ENCODE measurements at regions not wholly inside any gene's neighbourhood (a gene's known extent, or its start where the extent isn't known, plus 50 kb on each side); places are given as distances from the start of the nearest gene placed in this dataset.

DNA sequence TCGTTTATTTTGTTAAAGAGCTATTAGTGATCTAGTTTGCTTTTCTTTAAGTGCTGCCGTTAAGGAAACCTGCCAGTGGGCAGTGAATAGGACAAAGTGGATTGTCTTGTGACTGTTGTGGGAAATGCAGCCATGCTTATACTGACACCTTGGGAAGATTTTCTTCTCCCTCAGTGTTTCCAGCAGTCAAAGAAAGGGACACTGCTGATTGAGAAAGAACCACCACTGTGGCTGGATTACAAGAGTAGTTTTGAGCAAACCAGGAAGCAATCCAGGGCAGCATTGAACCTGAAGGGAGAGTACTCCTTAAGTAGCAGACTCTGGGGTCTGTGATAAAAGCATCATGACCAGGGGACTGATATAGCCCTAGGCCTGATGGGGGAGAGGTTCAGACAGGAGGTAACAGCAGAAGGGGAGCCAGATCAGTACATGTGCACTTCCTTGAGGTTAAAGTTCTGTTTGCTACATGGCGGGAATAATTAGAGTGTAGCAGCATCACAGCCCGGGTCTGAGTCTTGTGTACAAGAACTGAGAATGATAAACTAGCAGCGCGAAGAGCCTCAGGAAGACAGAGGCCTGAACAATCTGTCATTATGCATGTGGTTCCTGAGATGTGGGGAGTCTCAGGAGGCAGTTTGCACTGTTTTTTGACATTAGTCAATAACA is 167.8 kb downstream of the C11orf91 start:
- peak overlapping the region; percentile 24 for H3K4me2 ChIP-seq (ENCODE audit: low read length)
- peak; percentile 30 for DNase-seq (ENCODE audit: low spot score)
- peaks cover 28% of the 10 kb centered on the region for H3K36me3 ChIP-seq (ENCODE audit: insufficient read depth, low read length)
- CTCF ChIA-PET (ENCODE audit: unreplicated experiment) = no interaction called here
- no peak overlapping the region for H2AFZ ChIP-seq (ENCODE audit: low read length)
- peaks cover 34% of the 10 kb centered on the region; the same call in 1 of the 2 replicates for H3K79me2 ChIP-seq (ENCODE audit: insufficient read depth, low read depth, low read length)
- no peaks in the 10 kb centered on the region for H4K20me1 ChIP-seq (ENCODE audit: insufficient read depth, low read length)
- no peak for TF ChIP-seq EZH2phosphoT487 (IDR thresholded peaks at IDR 0.05; ENCODE audit: borderline replicate concordance, low read depth, low read length)
- TF ChIP-seq, protein P1, sequence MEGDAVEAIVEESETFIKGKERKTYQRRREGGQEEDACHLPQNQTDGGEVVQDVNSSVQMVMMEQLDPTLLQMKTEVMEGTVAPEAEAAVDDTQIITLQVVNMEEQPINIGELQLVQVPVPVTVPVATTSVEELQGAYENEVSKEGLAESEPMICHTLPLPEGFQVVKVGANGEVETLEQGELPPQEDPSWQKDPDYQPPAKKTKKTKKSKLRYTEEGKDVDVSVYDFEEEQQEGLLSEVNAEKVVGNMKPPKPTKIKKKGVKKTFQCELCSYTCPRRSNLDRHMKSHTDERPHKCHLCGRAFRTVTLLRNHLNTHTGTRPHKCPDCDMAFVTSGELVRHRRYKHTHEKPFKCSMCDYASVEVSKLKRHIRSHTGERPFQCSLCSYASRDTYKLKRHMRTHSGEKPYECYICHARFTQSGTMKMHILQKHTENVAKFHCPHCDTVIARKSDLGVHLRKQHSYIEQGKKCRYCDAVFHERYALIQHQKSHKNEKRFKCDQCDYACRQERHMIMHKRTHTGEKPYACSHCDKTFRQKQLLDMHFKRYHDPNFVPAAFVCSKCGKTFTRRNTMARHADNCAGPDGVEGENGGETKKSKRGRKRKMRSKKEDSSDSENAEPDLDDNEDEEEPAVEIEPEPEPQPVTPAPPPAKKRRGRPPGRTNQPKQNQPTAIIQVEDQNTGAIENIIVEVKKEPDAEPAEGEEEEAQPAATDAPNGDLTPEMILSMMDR (conservative IDR thresholded peaks at IDR 0.05; ENCODE audit: low read length) = no peak
- H3K4me1 ChIP-seq (ENCODE audit: insufficient read depth, low read length, poor library complexity, severe bottlenecking) = peaks cover 30% of the 10 kb centered on the region
- intact Hi-C loops (cut with micrococcal nuclease; ENCODE audit: unreplicated experiment) = no loop called here
- no TSS peak for BruUV-seq (replicated peaks)
- peak overlapping the region; percentile 23 for H3K27ac ChIP-seq (ENCODE audit: low read depth, low read length, poor library complexity, severe bottlenecking)
- peaks cover 20% of the 10 kb centered on the region for H3K9me3 ChIP-seq (ENCODE audit: low read length)
- H3K4me3 ChIP-seq (ENCODE audit: low read depth, low read length, poor library complexity, severe bottlenecking) = no peak overlapping the region
- H3K9me2 ChIP-seq (ENCODE audit: insufficient read depth, low read length) = no peaks in the 10 kb centered on the region
- POLR2A ChIA-PET = interaction anchor here (0.8 to 1.9 kb wide), 3 partner anchors 14 to 56 kb away, joined by 3 to 6 read pairs (median 3); no protein-coding TSS in a partner anchor

DNA sequence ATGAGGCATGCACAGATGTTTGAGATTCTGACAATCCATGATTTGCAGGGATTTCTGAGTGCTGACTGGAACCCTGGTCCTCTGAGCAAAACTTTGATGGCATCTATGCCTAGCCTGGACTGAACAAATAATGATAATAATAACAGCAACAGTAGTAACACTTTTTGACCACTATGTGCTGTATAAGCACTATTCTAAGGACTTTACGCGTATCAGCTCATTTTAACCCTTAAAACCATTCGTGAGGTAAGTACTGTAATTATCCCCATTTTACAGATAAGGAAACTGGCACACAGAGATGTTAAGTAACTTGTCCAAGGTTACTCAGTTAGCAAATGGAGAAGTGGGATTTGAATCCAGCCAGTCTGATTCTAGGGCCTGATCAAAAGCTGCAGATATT is 168.4 kb downstream of the C11orf91 start:
- no peak overlapping the region for H3K27ac ChIP-seq (ENCODE audit: low read depth, low read length, poor library complexity, severe bottlenecking)
- no peak overlapping the region for H3K4me2 ChIP-seq (ENCODE audit: low read length)
- TF ChIP-seq EZH2phosphoT487 (IDR thresholded peaks at IDR 0.05; ENCODE audit: borderline replicate concordance, low read depth, low read length) = no peak
- TF ChIP-seq, protein P1 (conservative IDR thresholded peaks at IDR 0.05; ENCODE audit: low read length) = peak; percentile 64
- peaks cover 31% of the 10 kb centered on the region for H3K36me3 ChIP-seq (ENCODE audit: insufficient read depth, low read length)
- POLR2A ChIA-PET = interaction anchor here (0.5 to 0.8 kb wide), 4 partner anchors 16 to 371 kb away, joined by 3 to 7 read pairs (median 3); no protein-coding TSS in a partner anchor
- peaks cover 26% of the 10 kb centered on the region for H3K9me3 ChIP-seq (ENCODE audit: low read length)
- H3K4me1 ChIP-seq (ENCODE audit: insufficient read depth, low read length, poor library complexity, severe bottlenecking) = peaks cover 30% of the 10 kb centered on the region
- no peak overlapping the region for H3K4me3 ChIP-seq (ENCODE audit: low read depth, low read length, poor library complexity, severe bottlenecking)
- no peak overlapping the region for H2AFZ ChIP-seq (ENCODE audit: low read length)
- CTCF ChIA-PET (ENCODE audit: unreplicated experiment) = no interaction called here
- H3K9me2 ChIP-seq (ENCODE audit: insufficient read depth, low read length) = no peaks in the 10 kb centered on the region
- peaks cover 28% of the 10 kb centered on the region; the same call in 1 of the 2 replicates for H3K79me2 ChIP-seq (ENCODE audit: insufficient read depth, low read depth, low read length)
- BruUV-seq (replicated peaks) = no TSS peak
- intact Hi-C loops (cut with micrococcal nuclease; ENCODE audit: unreplicated experiment) = no loop called here
- no peak for DNase-seq (ENCODE audit: low spot score)
- H4K20me1 ChIP-seq (ENCODE audit: insufficient read depth, low read length) = no peaks in the 10 kb centered on the region

DNA sequence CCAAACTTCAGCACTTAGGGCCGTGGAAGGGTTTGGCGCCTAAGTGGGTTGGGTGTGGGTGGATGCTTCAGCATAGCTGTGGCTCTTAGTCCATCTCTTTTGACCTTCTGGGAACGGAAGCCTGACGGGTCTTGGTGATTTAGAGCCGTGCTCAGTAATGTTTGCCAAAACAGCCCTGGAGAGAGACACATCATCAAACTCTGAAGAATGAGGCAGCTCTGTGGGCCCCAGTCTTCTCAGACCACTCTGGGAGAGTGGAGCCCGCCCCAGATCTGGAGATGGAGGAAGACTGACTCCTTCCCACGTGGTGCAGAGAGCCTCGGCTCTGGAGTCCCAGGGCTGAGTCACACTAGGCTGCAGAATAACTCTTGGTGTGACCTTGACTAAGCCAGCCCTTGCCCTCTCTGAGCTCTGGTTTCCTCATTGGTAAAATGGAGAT is 168.9 kb downstream of the C11orf91 start:
- H3K4me3 ChIP-seq (ENCODE audit: low read depth, low read length, poor library complexity, severe bottlenecking) = no peak overlapping the region
- peaks cover 24% of the 10 kb centered on the region; the same call in 1 of the 2 replicates for H3K79me2 ChIP-seq (ENCODE audit: insufficient read depth, low read depth, low read length)
- peaks cover 28% of the 10 kb centered on the region for H3K4me1 ChIP-seq (ENCODE audit: insufficient read depth, low read length, poor library complexity, severe bottlenecking)
- no peaks in the 10 kb centered on the region for H3K9me2 ChIP-seq (ENCODE audit: insufficient read depth, low read length)
- POLR2A ChIA-PET = interaction anchor here (0.5 to 0.8 kb wide), 4 partner anchors 16 to 371 kb away, joined by 3 to 7 read pairs (median 3); no protein-coding TSS in a partner anchor
- H3K4me2 ChIP-seq (ENCODE audit: low read length) = no peak overlapping the region
- TF ChIP-seq EZH2phosphoT487 (IDR thresholded peaks at IDR 0.05; ENCODE audit: borderline replicate concordance, low read depth, low read length) = no peak
- TF ChIP-seq, protein P1 (conservative IDR thresholded peaks at IDR 0.05; ENCODE audit: low read length) = no peak
- intact Hi-C loops (cut with micrococcal nuclease; ENCODE audit: unreplicated experiment) = no loop called here
- DNase-seq (ENCODE audit: low spot score) = no peak
- BruUV-seq (replicated peaks) = no TSS peak
- H4K20me1 ChIP-seq (ENCODE audit: insufficient read depth, low read length) = no peaks in the 10 kb centered on the region
- H3K36me3 ChIP-seq (ENCODE audit: insufficient read depth, low read length) = peaks cover 31% of the 10 kb centered on the region
- H2AFZ ChIP-seq (ENCODE audit: low read length) = no peak overlapping the region
- no peak overlapping the region for H3K27ac ChIP-seq (ENCODE audit: low read depth, low read length, poor library complexity, severe bottlenecking)
- CTCF ChIA-PET (ENCODE audit: unreplicated experiment) = no interaction called here
- peaks cover 31% of the 10 kb centered on the region for H3K9me3 ChIP-seq (ENCODE audit: low read length)

All from OCI-LY7 (cell line).